Neutrophil (primary cell): ENCODE measurements at regions not wholly inside any gene's neighbourhood (a gene's known extent, or its start where the extent isn't known, plus 50 kb on each side); places are given as distances from the start of the nearest gene placed in this dataset.

Source experiments
- H3K27ac ChIP-seq: fragments of 200-600 bp; sonication (generic); 2 replicates; pipeline ENCODE4 v1.5.1; 2016; ENCODE audit warnings: mild to moderate bottlenecking, moderate library complexity
- H3K27me3 ChIP-seq: fragments of 200-600 bp; sonication (generic); 2 replicates; pipeline ENCODE4 v1.6.0; 2016; ENCODE audit warnings: mild to moderate bottlenecking
- H3K36me3 ChIP-seq: fragments of 200-600 bp; sonication (generic); 2 replicates; pipeline ENCODE4 v1.5.1; 2017
- H3K4me1 ChIP-seq, 2 experiments: fragments of 200-600 bp in 1 of 2; sonication (generic) in 1 of 2; 1 replicate in 1 of 2; 2 replicates in 1 of 2; pipeline versions ENCODE4 v1.5.1 to v1.6.1; 2013 to 2016; ENCODE audit warnings: low read depth in 1 of 2, low read length in 1 of 2, mild to moderate bottlenecking in 1 of 2, moderate library complexity in 1 of 2; ENCODE audit not compliant: control insufficient read depth in 1 of 2, insufficient read depth in 1 of 2
- H3K4me3 ChIP-seq, 2 experiments: fragments of 200-600 bp in 1 of 2; sonication (generic) in 1 of 2; 1 replicate in 1 of 2; 2 replicates in 1 of 2; pipeline ENCODE4 v1.5.1; 2013 to 2016; ENCODE audit warnings: low read depth in 1 of 2, low read length in 1 of 2, mild to moderate bottlenecking in 1 of 2, moderate library complexity in 1 of 2
- H3K9me3 ChIP-seq: fragments of 200-600 bp; sonication (generic); 2 replicates; pipeline ENCODE4 v1.5.1; 2016
- TF ChIP-seq, protein P1 (sequence below): fragments of 200-600 bp; sonication (generic); IDR thresholded peaks from 2 replicates; pipeline ENCODE4 v1.5.1; 2016; ENCODE audit warnings: antibody characterized with exemption

- TF ChIP-seq, protein P1, sequence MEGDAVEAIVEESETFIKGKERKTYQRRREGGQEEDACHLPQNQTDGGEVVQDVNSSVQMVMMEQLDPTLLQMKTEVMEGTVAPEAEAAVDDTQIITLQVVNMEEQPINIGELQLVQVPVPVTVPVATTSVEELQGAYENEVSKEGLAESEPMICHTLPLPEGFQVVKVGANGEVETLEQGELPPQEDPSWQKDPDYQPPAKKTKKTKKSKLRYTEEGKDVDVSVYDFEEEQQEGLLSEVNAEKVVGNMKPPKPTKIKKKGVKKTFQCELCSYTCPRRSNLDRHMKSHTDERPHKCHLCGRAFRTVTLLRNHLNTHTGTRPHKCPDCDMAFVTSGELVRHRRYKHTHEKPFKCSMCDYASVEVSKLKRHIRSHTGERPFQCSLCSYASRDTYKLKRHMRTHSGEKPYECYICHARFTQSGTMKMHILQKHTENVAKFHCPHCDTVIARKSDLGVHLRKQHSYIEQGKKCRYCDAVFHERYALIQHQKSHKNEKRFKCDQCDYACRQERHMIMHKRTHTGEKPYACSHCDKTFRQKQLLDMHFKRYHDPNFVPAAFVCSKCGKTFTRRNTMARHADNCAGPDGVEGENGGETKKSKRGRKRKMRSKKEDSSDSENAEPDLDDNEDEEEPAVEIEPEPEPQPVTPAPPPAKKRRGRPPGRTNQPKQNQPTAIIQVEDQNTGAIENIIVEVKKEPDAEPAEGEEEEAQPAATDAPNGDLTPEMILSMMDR: no peak
- no peaks in the 10 kb centered on the region for H3K36me3 ChIP-seq
- H3K9me3 ChIP-seq: no peaks in the 10 kb centered on the region
- no peaks in the 10 kb centered on the region for H3K27me3 ChIP-seq
- no peaks in the 10 kb centered on the region for H3K4me1 ChIP-seq
- H3K27ac ChIP-seq: no peak overlapping the region
- H3K4me3 ChIP-seq: no peak overlapping the region
These were observed 109.4 kb upstream of the C7orf33 start for GRCh38 chr7:148481147-148481526.

DNA sequence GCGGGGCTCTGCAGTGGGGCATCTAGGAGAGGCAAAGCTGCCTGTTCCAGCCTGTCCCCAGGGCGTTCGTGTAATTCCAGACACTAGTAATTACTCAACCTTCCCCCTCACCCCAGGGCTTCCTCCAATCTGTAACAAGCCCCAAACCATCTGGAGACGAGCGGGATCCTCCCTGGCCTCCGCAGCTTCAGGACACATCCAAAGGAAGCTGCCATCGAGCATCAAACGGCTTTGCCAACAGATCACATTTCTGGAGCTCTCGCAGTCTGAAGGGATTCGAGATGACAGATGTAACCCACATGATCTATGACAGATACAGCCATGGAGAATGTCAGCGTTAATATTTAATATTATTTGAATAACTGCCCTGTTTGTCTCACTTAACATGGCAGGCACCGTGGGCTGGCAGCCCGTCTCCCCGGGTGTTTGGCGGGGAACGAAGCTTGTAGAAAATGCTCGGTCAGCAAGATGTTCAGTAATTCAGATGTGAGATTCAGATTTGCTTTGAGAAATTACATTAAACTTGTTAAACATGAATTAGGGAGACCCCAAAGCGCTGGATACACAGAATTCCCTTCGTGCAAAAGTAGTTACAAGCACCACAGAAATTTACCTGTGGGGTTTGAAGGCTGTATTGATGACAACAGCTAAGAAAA, 108.5 kb upstream of the C7orf33 start:
- no peak overlapping the region for H3K27ac ChIP-seq
- TF ChIP-seq, protein P1: no peak
- H3K4me1 ChIP-seq: no peaks in the 10 kb centered on the region
- H3K9me3 ChIP-seq: no peaks in the 10 kb centered on the region
- H3K27me3 ChIP-seq: no peaks in the 10 kb centered on the region
- H3K4me3 ChIP-seq: no peak overlapping the region
- H3K36me3 ChIP-seq: no peaks in the 10 kb centered on the region

DNA sequence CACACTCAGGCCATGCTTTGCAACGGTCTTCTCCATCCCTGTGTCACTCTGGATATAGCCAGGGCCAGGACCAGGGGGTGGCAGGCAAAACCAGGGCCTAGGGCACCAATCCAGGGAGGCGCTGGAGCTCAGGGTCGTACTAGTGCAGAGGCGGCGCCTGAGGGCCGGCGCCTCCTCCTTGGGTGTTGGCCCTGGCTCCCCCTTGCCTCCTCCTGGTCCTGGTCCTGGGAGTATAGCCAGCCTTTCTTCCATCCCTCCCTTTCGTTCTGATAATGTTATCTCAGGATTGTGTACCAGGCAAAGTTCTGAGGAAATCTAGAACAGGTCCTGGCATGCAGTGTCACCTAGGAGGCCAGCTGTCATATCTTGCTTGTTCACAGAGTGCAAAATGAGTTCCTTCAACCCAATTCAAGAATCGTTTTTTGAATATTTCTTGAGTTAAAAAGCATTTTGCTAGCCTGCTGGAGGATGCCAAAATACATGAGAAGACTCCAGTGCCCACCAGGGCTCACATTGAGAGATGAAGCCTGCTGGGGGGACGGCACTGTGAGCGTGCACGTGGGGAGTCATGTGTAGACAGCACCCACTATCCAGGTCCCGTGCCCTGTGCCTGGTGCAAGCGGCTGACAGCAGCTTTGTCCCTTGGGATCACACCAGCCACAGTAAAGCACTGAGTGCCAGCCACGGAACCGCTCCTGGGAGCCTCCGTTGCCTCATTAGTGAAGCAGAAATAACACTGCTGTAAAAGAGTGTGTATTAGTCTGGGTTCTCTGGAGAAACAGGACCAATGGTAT, 106.9 kb upstream of the C7orf33 start:
- Histone ChIP-seq H3K4me3 (no peak overlapping the region), H3K4me1 (no peaks in the 10 kb centered on the region), H3K36me3 (no peaks in the 10 kb centered on the region), H3K27me3 (no peaks in the 10 kb centered on the region), H3K27ac (no peak overlapping the region), H3K9me3 (no peaks in the 10 kb centered on the region)
- TF ChIP-seq, protein P1: no peak

- H3K36me3 ChIP-seq: no peaks in the 10 kb centered on the region
- no peak overlapping the region for H3K4me3 ChIP-seq
- H3K27ac ChIP-seq: no peak overlapping the region
- H3K4me1 ChIP-seq: no peaks in the 10 kb centered on the region
- H3K27me3 ChIP-seq: no peaks in the 10 kb centered on the region
- TF ChIP-seq, protein P1: no peak
- no peaks in the 10 kb centered on the region for H3K9me3 ChIP-seq
These were observed 106.1 kb upstream of the C7orf33 start for GRCh38 chr7:148484486-148484885.

DNA sequence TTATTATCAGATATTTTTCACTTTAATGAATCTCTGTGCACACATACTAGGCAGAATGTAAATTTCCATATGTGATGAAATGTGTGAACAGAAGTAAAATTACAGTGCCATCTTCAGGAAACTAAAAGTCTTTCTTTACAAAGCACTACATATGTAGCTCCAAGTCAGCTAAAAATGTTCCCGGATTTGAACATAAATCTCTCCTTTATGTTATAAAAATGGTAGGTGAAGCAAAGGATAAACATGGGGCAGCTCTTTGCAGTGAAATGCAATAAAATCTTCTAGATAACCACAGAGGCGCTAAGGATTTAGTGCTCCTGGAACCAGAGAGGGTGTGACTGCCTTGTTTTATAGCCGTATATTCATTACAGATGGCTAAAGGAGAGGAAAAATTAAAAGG, 104.9 kb upstream of the C7orf33 start:
- TF ChIP-seq, protein P1: no peak
- no peak overlapping the region for H3K27ac ChIP-seq
- no peaks in the 10 kb centered on the region for H3K9me3 ChIP-seq
- H3K4me3 ChIP-seq: no peak overlapping the region
- no peaks in the 10 kb centered on the region for H3K36me3 ChIP-seq
- no peaks in the 10 kb centered on the region for H3K27me3 ChIP-seq
- H3K4me1 ChIP-seq: no peaks in the 10 kb centered on the region
